ENCODE measurements at regions not wholly inside any gene's neighbourhood (a gene's known extent, or its start where the extent isn't known, plus 50 kb on each side); places are given as distances from the start of the nearest gene placed in this dataset.

DNA sequence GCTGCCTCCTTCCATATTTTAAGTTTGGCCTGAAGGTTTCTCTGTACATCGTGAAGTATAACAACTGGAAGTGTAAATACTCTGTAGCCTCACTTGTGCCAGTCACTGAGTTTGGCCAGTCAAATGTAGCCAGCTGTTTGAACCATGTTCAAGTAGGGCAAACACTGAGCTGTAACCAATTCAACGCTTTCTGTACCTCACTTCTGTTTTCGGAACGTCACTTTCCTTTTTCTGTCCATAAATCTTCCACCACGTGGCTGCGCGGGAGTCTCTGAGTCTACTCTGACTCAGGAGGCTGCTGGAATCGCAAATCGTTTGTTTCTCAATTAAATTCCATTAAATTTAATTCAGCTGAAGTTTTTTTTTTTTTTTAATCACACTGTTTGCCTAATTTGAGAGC, 88.8 kb upstream of the RARB start:
- CTCF ChIA-PET, result no interaction called here
- TF ChIP-seq TCF7L2 (IDR thresholded peaks at IDR 0.05; ENCODE audit: low read depth, low read length) (no peak), POLR2AphosphoS5 (IDR thresholded peaks at IDR 0.05; ENCODE audit: low read depth, low read length) (no peak)
- TF ChIP-seq, protein P1, sequence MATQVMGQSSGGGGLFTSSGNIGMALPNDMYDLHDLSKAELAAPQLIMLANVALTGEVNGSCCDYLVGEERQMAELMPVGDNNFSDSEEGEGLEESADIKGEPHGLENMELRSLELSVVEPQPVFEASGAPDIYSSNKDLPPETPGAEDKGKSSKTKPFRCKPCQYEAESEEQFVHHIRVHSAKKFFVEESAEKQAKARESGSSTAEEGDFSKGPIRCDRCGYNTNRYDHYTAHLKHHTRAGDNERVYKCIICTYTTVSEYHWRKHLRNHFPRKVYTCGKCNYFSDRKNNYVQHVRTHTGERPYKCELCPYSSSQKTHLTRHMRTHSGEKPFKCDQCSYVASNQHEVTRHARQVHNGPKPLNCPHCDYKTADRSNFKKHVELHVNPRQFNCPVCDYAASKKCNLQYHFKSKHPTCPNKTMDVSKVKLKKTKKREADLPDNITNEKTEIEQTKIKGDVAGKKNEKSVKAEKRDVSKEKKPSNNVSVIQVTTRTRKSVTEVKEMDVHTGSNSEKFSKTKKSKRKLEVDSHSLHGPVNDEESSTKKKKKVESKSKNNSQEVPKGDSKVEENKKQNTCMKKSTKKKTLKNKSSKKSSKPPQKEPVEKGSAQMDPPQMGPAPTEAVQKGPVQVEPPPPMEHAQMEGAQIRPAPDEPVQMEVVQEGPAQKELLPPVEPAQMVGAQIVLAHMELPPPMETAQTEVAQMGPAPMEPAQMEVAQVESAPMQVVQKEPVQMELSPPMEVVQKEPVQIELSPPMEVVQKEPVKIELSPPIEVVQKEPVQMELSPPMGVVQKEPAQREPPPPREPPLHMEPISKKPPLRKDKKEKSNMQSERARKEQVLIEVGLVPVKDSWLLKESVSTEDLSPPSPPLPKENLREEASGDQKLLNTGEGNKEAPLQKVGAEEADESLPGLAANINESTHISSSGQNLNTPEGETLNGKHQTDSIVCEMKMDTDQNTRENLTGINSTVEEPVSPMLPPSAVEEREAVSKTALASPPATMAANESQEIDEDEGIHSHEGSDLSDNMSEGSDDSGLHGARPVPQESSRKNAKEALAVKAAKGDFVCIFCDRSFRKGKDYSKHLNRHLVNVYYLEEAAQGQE (IDR thresholded peaks at IDR 0.05; ENCODE audit: insufficient read depth in 1 of 2, low read depth in 2 of 2, low read length in 1 of 2), result no peak
- TF ChIP-seq, protein P2, sequence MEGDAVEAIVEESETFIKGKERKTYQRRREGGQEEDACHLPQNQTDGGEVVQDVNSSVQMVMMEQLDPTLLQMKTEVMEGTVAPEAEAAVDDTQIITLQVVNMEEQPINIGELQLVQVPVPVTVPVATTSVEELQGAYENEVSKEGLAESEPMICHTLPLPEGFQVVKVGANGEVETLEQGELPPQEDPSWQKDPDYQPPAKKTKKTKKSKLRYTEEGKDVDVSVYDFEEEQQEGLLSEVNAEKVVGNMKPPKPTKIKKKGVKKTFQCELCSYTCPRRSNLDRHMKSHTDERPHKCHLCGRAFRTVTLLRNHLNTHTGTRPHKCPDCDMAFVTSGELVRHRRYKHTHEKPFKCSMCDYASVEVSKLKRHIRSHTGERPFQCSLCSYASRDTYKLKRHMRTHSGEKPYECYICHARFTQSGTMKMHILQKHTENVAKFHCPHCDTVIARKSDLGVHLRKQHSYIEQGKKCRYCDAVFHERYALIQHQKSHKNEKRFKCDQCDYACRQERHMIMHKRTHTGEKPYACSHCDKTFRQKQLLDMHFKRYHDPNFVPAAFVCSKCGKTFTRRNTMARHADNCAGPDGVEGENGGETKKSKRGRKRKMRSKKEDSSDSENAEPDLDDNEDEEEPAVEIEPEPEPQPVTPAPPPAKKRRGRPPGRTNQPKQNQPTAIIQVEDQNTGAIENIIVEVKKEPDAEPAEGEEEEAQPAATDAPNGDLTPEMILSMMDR (IDR thresholded peaks at IDR 0.05), result no peak
- POLR2A ChIA-PET, result no interaction called here
- Histone ChIP-seq H3K27me3 (ENCODE audit: control insufficient read depth, insufficient read depth, low read length) (no peaks in the 10 kb centered on the region), H3K36me3 (ENCODE audit: control insufficient read depth, insufficient read depth, low read length) (no peaks in the 10 kb centered on the region), H3K27ac (ENCODE audit: low read length) (no peak overlapping the region), H3K4me3 (ENCODE audit: low read depth in 2 of 2, low read length in 2 of 2) (no peak overlapping the region), H3K4me1 (ENCODE audit: control insufficient read depth, insufficient read depth, low read length) (no peaks in the 10 kb centered on the region), H3K9me3 (ENCODE audit: control insufficient read depth, insufficient read depth, low read depth, low read length) (no peaks in the 10 kb centered on the region)
- DNase-seq (ENCODE audit: low read depth, low spot score), result no peak
- intact Hi-C loops (cut with micrococcal nuclease; ENCODE audit: unreplicated experiment), result no loop called here
- in situ Hi-C loops (cut with HindIII; ENCODE audit: low pct_unique_long_range_greater_than_20kb, low sequenced_read_pairs), result no loop called here
- no peak for ATAC-seq
- no TSS peak for BruUV-seq (replicated peaks)

GRCh38 chr3:25344670-25345069, 83.4 kb upstream of the RARB start:
- in situ Hi-C loops (cut with HindIII; ENCODE audit: low pct_unique_long_range_greater_than_20kb, low sequenced_read_pairs) (no loop called here), intact Hi-C loops (cut with micrococcal nuclease; ENCODE audit: unreplicated experiment) (no loop called here)
- DNase-seq (ENCODE audit: low read depth, low spot score) (no peak), ATAC-seq (no peak)
- Histone ChIP-seq H3K4me3 (ENCODE audit: low read depth in 2 of 2, low read length in 2 of 2) (no peak overlapping the region), H3K27me3 (ENCODE audit: control insufficient read depth, insufficient read depth, low read length) (no peaks in the 10 kb centered on the region), H3K9me3 (ENCODE audit: control insufficient read depth, insufficient read depth, low read depth, low read length) (no peaks in the 10 kb centered on the region), H3K27ac (ENCODE audit: low read length) (no peak overlapping the region), H3K4me1 (ENCODE audit: control insufficient read depth, insufficient read depth, low read length) (no peaks in the 10 kb centered on the region), H3K36me3 (ENCODE audit: control insufficient read depth, insufficient read depth, low read length) (no peaks in the 10 kb centered on the region)
- no TSS peak for BruUV-seq (replicated peaks)
- TF ChIP-seq TCF7L2 (IDR thresholded peaks at IDR 0.05; ENCODE audit: low read depth, low read length), result no peak
- no peak for TF ChIP-seq SIN3A (IDR thresholded peaks at IDR 0.05; ENCODE audit: borderline replicate concordance, insufficient read depth, low read depth, low read length)
- ChIA-PET POLR2A (no interaction called here), CTCF (no interaction called here)

DNA sequence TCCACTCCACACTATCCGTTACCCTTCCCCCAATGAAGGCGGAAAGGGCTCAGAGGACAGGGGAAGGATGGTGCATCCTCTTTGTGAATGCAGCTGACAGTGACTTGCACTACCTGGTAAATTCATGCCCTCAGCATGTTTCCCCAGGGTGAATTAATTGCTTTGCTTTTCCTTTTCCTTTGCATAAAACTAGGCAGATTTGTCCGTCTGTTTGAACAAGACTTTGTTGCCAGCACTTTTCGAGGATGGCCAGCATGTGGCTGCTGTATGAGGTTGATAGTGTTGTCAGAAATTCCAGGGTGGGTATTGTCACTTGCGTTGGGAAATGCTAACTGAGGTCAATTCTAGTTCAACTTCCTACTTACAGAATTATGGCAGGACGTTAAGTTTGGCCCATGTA, 79.0 kb upstream of the RARB start:
- ChIA-PET CTCF (no interaction called here), POLR2A (no interaction called here)
- intact Hi-C loops (cut with micrococcal nuclease; ENCODE audit: unreplicated experiment) (no loop called here), in situ Hi-C loops (cut with HindIII; ENCODE audit: low pct_unique_long_range_greater_than_20kb, low sequenced_read_pairs) (no loop called here)
- no peaks in the 10 kb centered on the region for H3K27me3 ChIP-seq (ENCODE audit: control insufficient read depth, insufficient read depth, low read length)
- DNase-seq (ENCODE audit: low read depth, low spot score) (no peak), ATAC-seq (no peak)
- TF ChIP-seq POLR2AphosphoS5 (IDR thresholded peaks at IDR 0.05; ENCODE audit: low read depth, low read length) (no peak), TCF7L2 (IDR thresholded peaks at IDR 0.05; ENCODE audit: low read depth, low read length) (no peak)
- TF ChIP-seq, protein P1 (IDR thresholded peaks at IDR 0.05; ENCODE audit: insufficient read depth in 1 of 2, low read depth in 2 of 2, low read length in 1 of 2), result no peak
- no peak overlapping the region for H3K4me3 ChIP-seq (ENCODE audit: low read depth in 2 of 2, low read length in 2 of 2)
- no peaks in the 10 kb centered on the region for H3K4me1 ChIP-seq (ENCODE audit: control insufficient read depth, insufficient read depth, low read length)
- H3K27ac ChIP-seq (ENCODE audit: low read length), result no peak overlapping the region
- BruUV-seq (replicated peaks), result no TSS peak
- H3K9me3 ChIP-seq (ENCODE audit: control insufficient read depth, insufficient read depth, low read depth, low read length), result no peaks in the 10 kb centered on the region
- H3K36me3 ChIP-seq (ENCODE audit: control insufficient read depth, insufficient read depth, low read length), result no peaks in the 10 kb centered on the region
